ENCODE measurements at regions not wholly inside any gene's neighbourhood (a gene's known extent, or its start where the extent isn't known, plus 50 kb on each side); places are given as distances from the start of the nearest gene placed in this dataset.

DNA sequence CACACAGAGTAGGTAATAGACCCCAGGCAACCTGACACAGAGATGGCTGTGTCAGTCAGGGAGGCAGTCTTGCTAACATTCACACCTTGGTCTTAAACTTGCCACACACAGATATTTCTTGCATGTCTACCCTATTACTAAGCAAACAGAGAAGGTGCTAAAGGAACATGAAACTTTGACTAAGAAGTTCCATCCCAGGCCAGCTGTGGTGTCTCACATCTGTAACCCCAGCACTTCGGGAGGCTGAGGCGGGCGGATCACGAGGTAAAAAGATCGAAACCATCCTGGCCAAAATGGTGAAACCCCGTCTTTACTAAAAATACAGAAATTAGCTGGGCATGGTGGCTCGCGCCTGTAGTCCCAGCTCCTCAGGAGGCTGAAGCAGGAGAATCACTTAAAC is 222.4 kb upstream of the JARID2 start:
- TF ChIP-seq, protein P1, sequence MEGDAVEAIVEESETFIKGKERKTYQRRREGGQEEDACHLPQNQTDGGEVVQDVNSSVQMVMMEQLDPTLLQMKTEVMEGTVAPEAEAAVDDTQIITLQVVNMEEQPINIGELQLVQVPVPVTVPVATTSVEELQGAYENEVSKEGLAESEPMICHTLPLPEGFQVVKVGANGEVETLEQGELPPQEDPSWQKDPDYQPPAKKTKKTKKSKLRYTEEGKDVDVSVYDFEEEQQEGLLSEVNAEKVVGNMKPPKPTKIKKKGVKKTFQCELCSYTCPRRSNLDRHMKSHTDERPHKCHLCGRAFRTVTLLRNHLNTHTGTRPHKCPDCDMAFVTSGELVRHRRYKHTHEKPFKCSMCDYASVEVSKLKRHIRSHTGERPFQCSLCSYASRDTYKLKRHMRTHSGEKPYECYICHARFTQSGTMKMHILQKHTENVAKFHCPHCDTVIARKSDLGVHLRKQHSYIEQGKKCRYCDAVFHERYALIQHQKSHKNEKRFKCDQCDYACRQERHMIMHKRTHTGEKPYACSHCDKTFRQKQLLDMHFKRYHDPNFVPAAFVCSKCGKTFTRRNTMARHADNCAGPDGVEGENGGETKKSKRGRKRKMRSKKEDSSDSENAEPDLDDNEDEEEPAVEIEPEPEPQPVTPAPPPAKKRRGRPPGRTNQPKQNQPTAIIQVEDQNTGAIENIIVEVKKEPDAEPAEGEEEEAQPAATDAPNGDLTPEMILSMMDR (IDR thresholded peaks at IDR 0.05): no peak
- TF ChIP-seq, protein P2, sequence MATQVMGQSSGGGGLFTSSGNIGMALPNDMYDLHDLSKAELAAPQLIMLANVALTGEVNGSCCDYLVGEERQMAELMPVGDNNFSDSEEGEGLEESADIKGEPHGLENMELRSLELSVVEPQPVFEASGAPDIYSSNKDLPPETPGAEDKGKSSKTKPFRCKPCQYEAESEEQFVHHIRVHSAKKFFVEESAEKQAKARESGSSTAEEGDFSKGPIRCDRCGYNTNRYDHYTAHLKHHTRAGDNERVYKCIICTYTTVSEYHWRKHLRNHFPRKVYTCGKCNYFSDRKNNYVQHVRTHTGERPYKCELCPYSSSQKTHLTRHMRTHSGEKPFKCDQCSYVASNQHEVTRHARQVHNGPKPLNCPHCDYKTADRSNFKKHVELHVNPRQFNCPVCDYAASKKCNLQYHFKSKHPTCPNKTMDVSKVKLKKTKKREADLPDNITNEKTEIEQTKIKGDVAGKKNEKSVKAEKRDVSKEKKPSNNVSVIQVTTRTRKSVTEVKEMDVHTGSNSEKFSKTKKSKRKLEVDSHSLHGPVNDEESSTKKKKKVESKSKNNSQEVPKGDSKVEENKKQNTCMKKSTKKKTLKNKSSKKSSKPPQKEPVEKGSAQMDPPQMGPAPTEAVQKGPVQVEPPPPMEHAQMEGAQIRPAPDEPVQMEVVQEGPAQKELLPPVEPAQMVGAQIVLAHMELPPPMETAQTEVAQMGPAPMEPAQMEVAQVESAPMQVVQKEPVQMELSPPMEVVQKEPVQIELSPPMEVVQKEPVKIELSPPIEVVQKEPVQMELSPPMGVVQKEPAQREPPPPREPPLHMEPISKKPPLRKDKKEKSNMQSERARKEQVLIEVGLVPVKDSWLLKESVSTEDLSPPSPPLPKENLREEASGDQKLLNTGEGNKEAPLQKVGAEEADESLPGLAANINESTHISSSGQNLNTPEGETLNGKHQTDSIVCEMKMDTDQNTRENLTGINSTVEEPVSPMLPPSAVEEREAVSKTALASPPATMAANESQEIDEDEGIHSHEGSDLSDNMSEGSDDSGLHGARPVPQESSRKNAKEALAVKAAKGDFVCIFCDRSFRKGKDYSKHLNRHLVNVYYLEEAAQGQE (IDR thresholded peaks at IDR 0.05; ENCODE audit: insufficient read depth in 1 of 2, low read depth in 2 of 2, low read length in 1 of 2): no peak
- TF ChIP-seq POLR2AphosphoS5 (IDR thresholded peaks at IDR 0.05; ENCODE audit: low read depth, low read length): no peak
- no peak for TF ChIP-seq SIN3A (IDR thresholded peaks at IDR 0.05; ENCODE audit: borderline replicate concordance, insufficient read depth, low read depth, low read length)
